ENCODE measurements at regions not wholly inside any gene's neighbourhood (a gene's known extent, or its start where the extent isn't known, plus 50 kb on each side); places are given as distances from the start of the nearest gene placed in this dataset.

DNA sequence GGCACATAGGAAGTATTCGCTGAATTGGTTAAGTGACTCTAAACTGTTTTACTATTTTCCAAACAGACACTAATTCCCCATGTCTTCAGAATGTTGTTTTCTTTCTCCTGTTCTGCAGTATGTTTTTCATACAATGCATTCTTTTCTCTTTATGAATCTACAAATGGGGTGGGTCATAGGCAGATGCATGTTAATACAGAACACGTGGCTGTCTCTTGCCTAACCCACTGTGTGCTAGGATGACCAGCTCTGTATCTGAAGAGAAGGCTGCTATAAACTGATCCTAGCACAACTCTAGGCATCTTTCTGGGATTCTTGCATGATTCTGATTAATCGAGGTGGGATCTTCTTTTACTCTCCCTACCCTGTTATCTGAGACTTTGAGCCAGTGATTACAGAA is 826.0 kb downstream of the PLCL1 start:
- Mint-ChIP-seq H3K27me3 (ENCODE audit: low read depth) (no peaks in the 10 kb centered on the region), H3K36me3 (no peaks in the 10 kb centered on the region), H3K9me3 (no peaks in the 10 kb centered on the region), H3K4me1 (no peaks in the 10 kb centered on the region), H3K27ac (no peak overlapping the region), H3K4me3 (no peak overlapping the region)
- no peak for ATAC-seq
- POLR2A ChIA-PET = no interaction called here
- CTCF ChIA-PET = no interaction called here
- DNase-seq (ENCODE audit: low spot score) = no peak
- TF ChIP-seq NFE2L1 (CRISPR knock-in tag; IDR thresholded peaks at IDR 0.05) = no peak
- TF ChIP-seq, protein P1, sequence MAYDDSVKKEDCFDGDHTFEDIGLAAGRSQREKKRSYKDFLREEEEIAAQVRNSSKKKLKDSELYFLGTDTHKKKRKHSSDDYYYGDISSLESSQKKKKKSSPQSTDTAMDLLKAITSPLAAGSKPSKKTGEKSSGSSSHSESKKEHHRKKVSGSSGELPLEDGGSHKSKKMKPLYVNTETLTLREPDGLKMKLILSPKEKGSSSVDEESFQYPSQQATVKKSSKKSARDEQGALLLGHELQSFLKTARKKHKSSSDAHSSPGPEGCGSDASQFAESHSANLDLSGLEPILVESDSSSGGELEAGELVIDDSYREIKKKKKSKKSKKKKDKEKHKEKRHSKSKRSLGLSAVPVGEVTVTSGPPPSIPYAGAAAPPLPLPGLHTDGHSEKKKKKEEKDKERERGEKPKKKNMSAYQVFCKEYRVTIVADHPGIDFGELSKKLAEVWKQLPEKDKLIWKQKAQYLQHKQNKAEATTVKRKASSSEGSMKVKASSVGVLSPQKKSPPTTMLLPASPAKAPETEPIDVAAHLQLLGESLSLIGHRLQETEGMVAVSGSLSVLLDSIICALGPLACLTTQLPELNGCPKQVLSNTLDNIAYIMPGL (CRISPR knock-in tag; IDR thresholded peaks at IDR 0.05) = no peak

DNA sequence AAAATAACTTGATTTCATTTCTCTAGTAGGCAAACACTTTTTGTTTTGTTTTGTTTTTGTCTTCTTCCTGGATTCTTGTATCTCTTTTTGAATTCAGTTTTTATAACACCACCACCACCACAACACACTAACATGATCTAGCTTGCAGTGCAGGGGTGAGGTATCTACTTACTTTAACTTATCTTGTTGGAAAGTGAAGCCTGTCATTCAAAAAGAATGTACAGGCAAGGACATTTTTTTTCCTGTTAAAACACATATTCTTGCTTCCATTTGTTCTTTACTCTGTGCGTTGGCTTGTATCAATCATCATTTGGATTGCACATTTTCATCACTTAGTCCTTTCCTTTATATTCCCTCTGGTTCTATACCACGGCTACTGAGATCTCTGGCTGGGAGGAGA is 824.2 kb downstream of the PLCL1 start:
- no peak overlapping the region for H3K4me3 Mint-ChIP-seq
- no peaks in the 10 kb centered on the region for H3K9me3 Mint-ChIP-seq
- ATAC-seq = no peak
- ChIA-PET CTCF (no interaction called here), POLR2A (no interaction called here)
- no peaks in the 10 kb centered on the region for H3K4me1 Mint-ChIP-seq
- no peaks in the 10 kb centered on the region for H3K27me3 Mint-ChIP-seq (ENCODE audit: low read depth)
- no peak for DNase-seq (ENCODE audit: low spot score)
- H3K36me3 Mint-ChIP-seq = no peaks in the 10 kb centered on the region
- H3K27ac Mint-ChIP-seq = no peak overlapping the region
- TF ChIP-seq IRF1 (CRISPR knock-in tag; IDR thresholded peaks at IDR 0.05) (no peak), ZNF423 (CRISPR knock-in tag; IDR thresholded peaks at IDR 0.05) (no peak), ZNF396 (CRISPR knock-in tag; IDR thresholded peaks at IDR 0.05; ENCODE audit: borderline replicate concordance) (no peak), CREB1 (CRISPR knock-in tag; IDR thresholded peaks at IDR 0.05) (no peak), CBFB (CRISPR knock-in tag; IDR thresholded peaks at IDR 0.05; ENCODE audit: low read depth) (no peak), SOX15 (CRISPR knock-in tag; IDR thresholded peaks at IDR 0.05) (no peak)
- TF ChIP-seq, protein P2, sequence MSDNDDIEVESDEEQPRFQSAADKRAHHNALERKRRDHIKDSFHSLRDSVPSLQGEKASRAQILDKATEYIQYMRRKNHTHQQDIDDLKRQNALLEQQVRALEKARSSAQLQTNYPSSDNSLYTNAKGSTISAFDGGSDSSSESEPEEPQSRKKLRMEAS (CRISPR knock-in tag; IDR thresholded peaks at IDR 0.05) = no peak

DNA sequence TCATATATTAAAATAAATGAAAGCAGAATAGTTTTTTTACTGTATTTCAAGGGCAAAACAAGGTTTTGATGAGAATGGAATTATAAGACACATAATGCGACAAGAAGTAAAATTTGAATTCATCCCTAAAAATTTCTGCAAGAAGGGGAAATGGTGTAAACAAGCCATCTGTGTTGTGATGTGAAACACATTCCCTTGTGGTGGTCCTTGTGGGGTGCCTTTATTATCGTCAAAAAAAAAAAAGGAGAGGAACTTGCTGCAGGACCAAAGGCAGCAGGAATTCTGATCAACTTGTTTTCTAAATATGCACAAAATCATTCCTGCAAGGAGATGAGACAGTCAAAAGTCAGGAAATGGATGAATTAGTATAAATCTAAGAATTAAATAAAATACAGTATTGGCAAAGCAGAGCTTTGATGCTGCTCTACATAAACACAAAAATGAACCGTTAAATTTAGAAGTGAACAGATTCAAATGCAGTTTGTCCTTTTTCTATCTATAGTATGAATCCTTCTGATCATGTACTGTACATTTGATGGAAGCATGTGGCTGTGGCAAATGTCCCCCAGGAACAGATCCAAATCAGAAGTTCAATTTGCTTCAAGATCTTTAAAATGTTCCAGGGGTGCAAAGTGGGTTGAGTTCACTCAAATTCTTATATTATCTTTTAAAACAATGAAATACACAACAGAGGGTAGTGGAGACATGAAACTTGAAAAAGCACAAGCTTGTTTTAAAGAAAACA is 818.8 kb downstream of the PLCL1 start:
- DNase-seq (ENCODE audit: low spot score) (no peak), ATAC-seq (no peak)
- CTCF ChIA-PET = no interaction called here
- TF ChIP-seq MXD4 (CRISPR knock-in tag; IDR thresholded peaks at IDR 0.05; ENCODE audit: borderline replicate concordance) (no peak), E2F1 (CRISPR knock-in tag; IDR thresholded peaks at IDR 0.05) (no peak), ZNF138 (CRISPR knock-in tag; conservative IDR thresholded peaks at IDR 0.05) (no peak), RELA (CRISPR knock-in tag; IDR thresholded peaks at IDR 0.05; ENCODE audit: borderline replicate concordance) (no peak), ATF3 (CRISPR knock-in tag; conservative IDR thresholded peaks at IDR 0.05) (no peak), USF1 (CRISPR knock-in tag; IDR thresholded peaks at IDR 0.05) (no peak), ETV6 (CRISPR knock-in tag; IDR thresholded peaks at IDR 0.05) (no peak), NFE2L1 (CRISPR knock-in tag; IDR thresholded peaks at IDR 0.05) (no peak), GABPB1 (CRISPR knock-in tag; IDR thresholded peaks at IDR 0.05) (no peak), SMAD4 (CRISPR knock-in tag; IDR thresholded peaks at IDR 0.05) (no peak), NR1H2 (CRISPR knock-in tag; IDR thresholded peaks at IDR 0.05) (no peak), E2F5 (CRISPR knock-in tag; IDR thresholded peaks at IDR 0.05) (no peak)
- TF ChIP-seq, protein P3, sequence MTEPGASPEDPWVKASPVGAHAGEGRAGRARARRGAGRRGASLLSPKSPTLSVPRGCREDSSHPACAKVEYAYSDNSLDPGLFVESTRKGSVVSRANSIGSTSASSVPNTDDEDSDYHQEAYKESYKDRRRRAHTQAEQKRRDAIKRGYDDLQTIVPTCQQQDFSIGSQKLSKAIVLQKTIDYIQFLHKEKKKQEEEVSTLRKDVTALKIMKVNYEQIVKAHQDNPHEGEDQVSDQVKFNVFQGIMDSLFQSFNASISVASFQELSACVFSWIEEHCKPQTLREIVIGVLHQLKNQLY (CRISPR knock-in tag; IDR thresholded peaks at IDR 0.05) = no peak
- TF ChIP-seq, protein P2 (CRISPR knock-in tag; IDR thresholded peaks at IDR 0.05) = no peak
- TF ChIP-seq, protein P4, sequence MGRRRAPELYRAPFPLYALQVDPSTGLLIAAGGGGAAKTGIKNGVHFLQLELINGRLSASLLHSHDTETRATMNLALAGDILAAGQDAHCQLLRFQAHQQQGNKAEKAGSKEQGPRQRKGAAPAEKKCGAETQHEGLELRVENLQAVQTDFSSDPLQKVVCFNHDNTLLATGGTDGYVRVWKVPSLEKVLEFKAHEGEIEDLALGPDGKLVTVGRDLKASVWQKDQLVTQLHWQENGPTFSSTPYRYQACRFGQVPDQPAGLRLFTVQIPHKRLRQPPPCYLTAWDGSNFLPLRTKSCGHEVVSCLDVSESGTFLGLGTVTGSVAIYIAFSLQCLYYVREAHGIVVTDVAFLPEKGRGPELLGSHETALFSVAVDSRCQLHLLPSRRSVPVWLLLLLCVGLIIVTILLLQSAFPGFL (CRISPR knock-in tag; IDR thresholded peaks at IDR 0.05; ENCODE audit: borderline replicate concordance) = no peak

More for the DNA sequence above, 818.8 kb downstream of the PLCL1 start:
- POLR2A ChIA-PET = no interaction called here
- Mint-ChIP-seq H3K4me3 (no peak overlapping the region), H3K27me3 (ENCODE audit: low read depth) (no peaks in the 10 kb centered on the region), H3K4me1 (peaks cover 18% of the 10 kb centered on the region), H3K9me3 (no peaks in the 10 kb centered on the region), H3K27ac (no peak overlapping the region), H3K36me3 (no peaks in the 10 kb centered on the region)

Data from WTC11 (cell line).